Mononuclear cell (primary cell): ENCODE measurements at regions not wholly inside any gene's neighbourhood (a gene's known extent, or its start where the extent isn't known, plus 50 kb on each side); places are given as distances from the start of the nearest gene placed in this dataset.

Experiments
- H3K27me3 ChIP-seq: 2 replicates; pipeline ENCODE4 v1.6.0; 2011; ENCODE audit warnings: low read length, control low read depth; ENCODE audit not compliant: insufficient read depth
- H3K4me1 ChIP-seq: 2 replicates; pipeline ENCODE4 v1.5.1; 2011; ENCODE audit warnings: mild to moderate bottlenecking, low read length, control low read depth; ENCODE audit not compliant: insufficient read depth
- H3K4me3 ChIP-seq: 2 replicates; pipeline ENCODE4 v1.5.1; 2011; ENCODE audit warnings: mild to moderate bottlenecking, low read length, moderate library complexity
- H3K9me3 ChIP-seq: 2 replicates; pipeline ENCODE4 v1.5.1; 2011; ENCODE audit warnings: low read depth, mild to moderate bottlenecking, control low read depth, low read length

GRCh38 chr12:65659681-65660080 is 164.6 kb upstream of the HMGA2 start:
- no peaks in the 10 kb centered on the region for H3K27me3 ChIP-seq
- H3K4me3 ChIP-seq, result no peak overlapping the region
- H3K4me1 ChIP-seq, result no peaks in the 10 kb centered on the region
- H3K9me3 ChIP-seq, result no peaks in the 10 kb centered on the region

GRCh38 chr12:65660096-65660495 is 164.2 kb upstream of the HMGA2 start:
- no peaks in the 10 kb centered on the region for H3K4me1 ChIP-seq
- no peak overlapping the region for H3K4me3 ChIP-seq
- H3K27me3 ChIP-seq, result no peaks in the 10 kb centered on the region
- H3K9me3 ChIP-seq, result no peaks in the 10 kb centered on the region

DNA sequence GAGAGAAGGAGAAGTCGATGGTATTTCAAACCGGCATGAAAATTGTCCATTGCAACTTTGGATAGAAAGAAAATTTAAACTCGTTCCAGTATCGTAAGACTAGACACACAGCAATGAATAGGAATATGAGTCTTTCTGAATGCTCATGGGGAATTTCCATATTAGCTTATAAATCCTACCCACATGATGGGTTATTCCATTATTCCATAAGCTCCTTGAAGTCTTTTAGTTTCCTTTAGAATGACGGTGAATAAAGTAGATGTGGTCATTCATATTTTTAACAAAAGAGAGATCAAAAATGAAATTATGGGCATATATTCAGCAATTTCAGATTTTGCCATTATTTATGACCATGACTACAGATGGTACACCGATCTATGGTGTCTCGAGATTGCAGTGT is 163.4 kb upstream of the HMGA2 start:
- Histone ChIP-seq H3K4me3 (no peak overlapping the region), H3K4me1 (no peaks in the 10 kb centered on the region), H3K27me3 (no peaks in the 10 kb centered on the region), H3K9me3 (no peaks in the 10 kb centered on the region)

DNA sequence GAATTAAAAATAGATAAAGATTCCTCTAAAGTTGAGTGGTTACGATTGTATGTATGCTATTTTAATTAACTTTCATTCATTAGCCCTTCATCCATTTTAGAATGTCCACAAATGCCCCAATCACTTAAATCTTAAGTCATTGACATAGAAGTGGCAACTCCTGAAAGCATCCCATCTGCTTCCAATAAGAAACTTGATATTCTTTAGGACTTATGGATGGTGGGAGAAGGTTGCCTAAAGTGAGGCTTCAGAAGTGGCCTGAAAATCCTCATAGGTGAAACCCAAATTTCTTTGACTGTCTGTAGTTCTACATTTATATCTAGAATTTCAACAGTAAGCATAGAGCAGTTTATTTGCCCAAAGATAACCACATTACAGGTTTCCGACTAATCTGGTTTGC is 161.7 kb upstream of the HMGA2 start:
- no peak overlapping the region for H3K4me3 ChIP-seq
- no peaks in the 10 kb centered on the region for H3K27me3 ChIP-seq
- no peaks in the 10 kb centered on the region for H3K9me3 ChIP-seq
- H3K4me1 ChIP-seq, result no peaks in the 10 kb centered on the region

GRCh38 chr12:65663097-65663496 is 161.2 kb upstream of the HMGA2 start:
- no peaks in the 10 kb centered on the region for H3K9me3 ChIP-seq
- no peaks in the 10 kb centered on the region for H3K4me1 ChIP-seq
- H3K27me3 ChIP-seq, result no peaks in the 10 kb centered on the region
- H3K4me3 ChIP-seq, result no peak overlapping the region

GRCh38 chr12:65663648-65664047 is 160.6 kb upstream of the HMGA2 start:
- Histone ChIP-seq H3K4me1 (no peaks in the 10 kb centered on the region), H3K4me3 (no peak overlapping the region), H3K27me3 (no peaks in the 10 kb centered on the region), H3K9me3 (no peaks in the 10 kb centered on the region)

- Histone ChIP-seq H3K27me3 (no peaks in the 10 kb centered on the region), H3K4me1 (no peaks in the 10 kb centered on the region), H3K4me3 (no peak overlapping the region), H3K9me3 (no peaks in the 10 kb centered on the region)
Measured at GRCh38 chr12:65664715-65665250, 159.5 kb upstream of the HMGA2 start.

GRCh38 chr12:65665817-65666216 is 158.5 kb upstream of the HMGA2 start:
- no peaks in the 10 kb centered on the region for H3K27me3 ChIP-seq
- no peaks in the 10 kb centered on the region for H3K9me3 ChIP-seq
- H3K4me3 ChIP-seq, result no peak overlapping the region
- H3K4me1 ChIP-seq, result no peaks in the 10 kb centered on the region

DNA sequence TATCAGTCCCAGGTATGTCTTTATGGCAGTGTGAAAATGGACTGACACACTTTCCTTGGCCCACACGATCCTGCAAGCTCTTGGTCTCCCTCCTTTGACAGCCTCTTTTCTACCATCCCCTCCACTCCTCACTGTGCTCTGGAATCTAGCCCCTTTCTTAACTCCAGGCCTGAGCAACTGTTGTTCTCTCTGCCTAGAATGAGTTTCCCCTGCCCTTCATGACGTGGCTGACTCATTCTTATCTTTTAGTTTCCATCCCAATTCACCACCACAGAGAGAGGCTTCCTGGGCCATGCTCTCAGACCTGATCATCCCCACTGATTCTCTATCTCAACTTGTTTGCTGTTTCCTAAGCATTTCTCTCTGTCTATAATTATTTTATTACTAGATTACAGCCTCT is 157.4 kb upstream of the HMGA2 start:
- Histone ChIP-seq H3K4me1 (no peaks in the 10 kb centered on the region), H3K27me3 (no peaks in the 10 kb centered on the region), H3K4me3 (no peak overlapping the region), H3K9me3 (no peaks in the 10 kb centered on the region)

DNA sequence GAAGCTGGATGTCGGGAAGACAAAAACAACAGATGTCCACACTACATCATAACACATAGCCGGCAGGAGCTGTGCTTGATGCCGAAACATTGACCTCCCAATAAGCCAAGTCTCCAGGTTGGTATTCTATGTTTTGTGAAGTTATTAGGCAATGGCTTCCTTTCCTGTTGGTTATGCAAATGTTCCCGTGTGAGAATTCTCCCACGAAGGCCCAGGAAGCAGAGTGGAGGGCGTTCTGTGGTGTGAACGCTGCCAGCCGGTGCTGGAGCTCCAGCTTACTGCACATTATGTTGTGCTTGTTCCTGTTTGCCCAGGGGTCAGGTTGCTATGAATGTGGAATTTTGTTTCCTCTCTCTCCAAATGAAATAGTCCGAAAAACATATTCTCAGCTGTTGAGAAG is 156.4 kb upstream of the HMGA2 start:
- no peaks in the 10 kb centered on the region for H3K4me1 ChIP-seq
- H3K4me3 ChIP-seq, result no peak overlapping the region
- no peaks in the 10 kb centered on the region for H3K9me3 ChIP-seq
- no peaks in the 10 kb centered on the region for H3K27me3 ChIP-seq

GRCh38 chr12:65668981-65669695 is 155.1 kb upstream of the HMGA2 start:
- no peaks in the 10 kb centered on the region for H3K27me3 ChIP-seq
- no peaks in the 10 kb centered on the region for H3K4me1 ChIP-seq
- H3K9me3 ChIP-seq, result no peaks in the 10 kb centered on the region
- no peak overlapping the region for H3K4me3 ChIP-seq

GRCh38 chr12:65670775-65671174 is 153.5 kb upstream of the HMGA2 start:
- no peaks in the 10 kb centered on the region for H3K4me1 ChIP-seq
- no peak overlapping the region for H3K4me3 ChIP-seq
- no peaks in the 10 kb centered on the region for H3K9me3 ChIP-seq
- no peaks in the 10 kb centered on the region for H3K27me3 ChIP-seq

DNA sequence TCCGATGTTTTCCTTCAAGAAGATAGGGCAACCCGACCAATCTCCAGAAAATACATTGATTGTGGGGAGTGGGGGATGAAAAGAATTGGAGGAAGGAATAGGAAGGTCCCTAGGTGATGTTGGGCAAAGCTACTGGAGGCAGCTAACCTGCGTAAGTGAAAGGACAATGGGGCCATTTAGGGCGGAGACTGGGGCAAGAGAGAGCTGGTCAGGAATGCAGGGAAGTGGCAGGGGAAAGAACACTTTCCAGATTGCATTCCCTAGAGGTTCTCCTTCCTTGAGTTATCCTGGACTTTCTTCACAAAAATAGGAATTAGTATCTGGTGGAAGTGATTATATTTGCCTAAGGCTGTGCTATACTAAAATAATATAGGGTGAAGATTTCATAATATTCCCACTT is 151.8 kb upstream of the HMGA2 start:
- no peaks in the 10 kb centered on the region for H3K9me3 ChIP-seq

GRCh38 chr12:65673156-65673690 is 151.1 kb upstream of the HMGA2 start:
- Histone ChIP-seq H3K9me3 (no peaks in the 10 kb centered on the region), H3K4me3 (no peak overlapping the region), H3K27me3 (no peaks in the 10 kb centered on the region), H3K4me1 (no peaks in the 10 kb centered on the region)

More for the DNA sequence above, 151.8 kb upstream of the HMGA2 start:
- Histone ChIP-seq H3K4me1 (no peaks in the 10 kb centered on the region), H3K4me3 (no peak overlapping the region), H3K27me3 (no peaks in the 10 kb centered on the region)

DNA sequence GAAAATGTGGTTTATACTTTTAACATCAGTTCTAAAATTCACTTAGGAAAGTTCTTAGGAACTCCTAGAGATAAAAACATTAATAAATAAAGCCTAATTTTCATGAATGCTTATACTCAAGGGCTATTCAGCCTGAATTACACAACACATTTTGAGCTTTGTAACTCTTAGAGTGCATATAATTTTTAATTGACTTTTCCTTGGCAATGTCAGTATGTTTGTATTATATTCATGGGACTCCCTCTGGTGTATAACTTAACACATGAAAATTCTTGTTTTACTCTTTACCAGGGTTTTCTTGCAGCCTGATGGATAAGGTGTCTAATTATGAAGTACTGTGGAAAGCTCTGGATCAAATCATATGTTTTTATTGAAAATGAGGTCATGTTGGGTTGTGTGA is 150.6 kb upstream of the HMGA2 start:
- no peak overlapping the region for H3K4me3 ChIP-seq

DNA sequence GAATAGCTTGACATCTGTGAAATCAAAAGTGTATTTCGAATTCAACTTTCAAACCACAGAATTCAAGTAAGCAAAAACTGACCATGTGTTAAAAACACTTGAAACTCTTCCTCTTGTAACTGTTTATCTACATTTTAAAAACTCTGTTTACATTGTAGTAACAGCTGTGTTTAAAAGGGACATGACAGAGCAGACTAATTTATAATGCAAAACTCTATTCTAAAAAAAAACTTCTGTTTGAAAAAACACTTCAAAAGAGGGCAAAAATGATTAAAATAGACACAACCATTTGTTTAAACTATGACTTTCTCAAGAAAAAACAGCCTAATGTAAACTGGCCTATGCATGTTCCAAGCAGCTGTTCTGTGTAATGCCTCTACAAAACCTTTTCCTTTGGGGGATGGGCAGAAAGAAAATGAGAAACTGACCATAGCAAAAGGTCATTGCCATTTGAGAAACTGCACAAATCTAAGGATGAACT is 149.1 kb upstream of the HMGA2 start:
- Histone ChIP-seq H3K9me3 (no peaks in the 10 kb centered on the region), H3K4me1 (no peaks in the 10 kb centered on the region), H3K27me3 (no peaks in the 10 kb centered on the region), H3K4me3 (no peak overlapping the region)

More for the DNA sequence above, 150.6 kb upstream of the HMGA2 start:
- H3K27me3 ChIP-seq, result no peaks in the 10 kb centered on the region
- no peaks in the 10 kb centered on the region for H3K4me1 ChIP-seq
- no peaks in the 10 kb centered on the region for H3K9me3 ChIP-seq
